H1 (cell line): ENCODE measurements at regions not wholly inside any gene's neighbourhood (a gene's known extent, or its start where the extent isn't known, plus 50 kb on each side); places are given as distances from the start of the nearest gene placed in this dataset.

ENCODE experiments used
- CHD2 ChIP-seq: IDR thresholded peaks from 2 replicates; pipeline ENCODE4 v1.6.1; 2012; ENCODE audit warnings: low read length, improper control_type of control experiment
- CHD7 ChIP-seq: fragments of 300-600 bp; sonication (generic); IDR thresholded peaks from 2 replicates; pipeline ENCODE4 v1.7.1; 2012; ENCODE audit warnings: low read length, moderate library complexity, mild to moderate bottlenecking, inconsistent platforms; ENCODE audit not compliant: insufficient replicate concordance
- MAFK ChIP-seq: IDR thresholded peaks from 2 replicates; pipeline ENCODE4 v1.6.1; 2012; ENCODE audit warnings: low read depth, mild to moderate bottlenecking, improper control_type of control experiment, low read length
- MAX ChIP-seq: IDR thresholded peaks from 2 replicates; pipeline ENCODE4 v1.6.1; 2012; ENCODE audit warnings: inconsistent platforms
- PHF8 ChIP-seq: fragments of 200-600 bp; sonication (generic); conservative IDR thresholded peaks from 2 replicates; pipeline ENCODE4 v1.7.1; 2012; ENCODE audit warnings: low read depth, mild to moderate bottlenecking, inconsistent platforms, low read length, moderate library complexity
- POLR2AphosphoS5 ChIP-seq: IDR thresholded peaks from 2 replicates; pipeline ENCODE4 v1.6.1; 2011; ENCODE audit warnings: low read depth, low read length
- POU5F1 ChIP-seq: IDR thresholded peaks from 2 replicates; pipeline ENCODE4 v1.6.1; 2011; ENCODE audit warnings: low read depth, mild to moderate bottlenecking, low read length, moderate library complexity
- RBBP5 ChIP-seq: IDR thresholded peaks from 2 replicates; pipeline ENCODE4 v1.7.1; 2012; ENCODE audit warnings: low read depth, mild to moderate bottlenecking, inconsistent platforms, low read length, moderate library complexity, borderline replicate concordance
- TAF7 ChIP-seq: optimal IDR thresholded peaks from 2 replicates; pipeline ENCODE3; 2011; ENCODE audit warnings: low read depth, mild to moderate bottlenecking, inconsistent platforms, low read length, moderate library complexity, borderline replicate concordance
- TBP ChIP-seq: IDR thresholded peaks from 2 replicates; pipeline ENCODE4 v1.6.1; 2011; ENCODE audit warnings: low read depth, low read length, improper control_type of control experiment
- YY1 ChIP-seq: IDR thresholded peaks from 2 replicates; pipeline ENCODE4 v1.6.1; 2011; ENCODE audit warnings: low read depth, mild to moderate bottlenecking, low read length

- TF ChIP-seq CHD7 (no peak), CHD2 (no peak), YY1 (no peak), RBBP5 (no peak), PHF8 (no peak), MAX (no peak), POU5F1 (no peak), MAFK (no peak), TBP (no peak), POLR2AphosphoS5 (no peak), TAF7 (no peak)
- TF ChIP-seq, all 59 proteins: peak for 0
Observed at GRCh38 chr14:85474431-85474830, 55.5 kb upstream of the FLRT2 start (continued).
